Right ventricle myocardium inferior (tissue), 1 donor: ENCODE measurements at regions not wholly inside any gene's neighbourhood (a gene's known extent, or its start where the extent isn't known, plus 50 kb on each side); places are given as distances from the start of the nearest gene placed in this dataset.

Source experiments
- ATAC-seq: fragments of 200-7000 bp; cut with Tn5 transposase; one replicate; pipeline ENCODE4 v1.9.1; 2020; ENCODE audit warnings: mild to moderate bottlenecking, moderate library complexity
- DNase-seq: peaks from one replicate; pipeline ENCODE4 v3.0.0; 2021; ENCODE audit errors: missing footprints
- intact Hi-C: fragments of 100-400 bp; cut with DNase I; formaldehyde crosslinking; loops from one replicate; pipeline ENCODE4 v1.11.0; 2022
- donor health status: DM: no; HTN: yes; CAD: no; lungs with severe emphysema.

- ATAC-seq (no peak), DNase-seq (no peak)
- intact Hi-C loops: no loop called here
These were observed 341.1 kb downstream of the ZSWIM6 start for GRCh38 chr5:61673007-61673735.

GRCh38 chr5:61674378-61674777 lies 342.3 kb downstream of the ZSWIM6 start:
- DNase-seq (no peak), ATAC-seq (no peak)
- intact Hi-C loops: no loop called here

- no peak for DNase-seq
- intact Hi-C loops: no loop called here
- no peak for ATAC-seq
These were observed 343.1 kb downstream of the ZSWIM6 start for GRCh38 chr5:61675015-61675692.

- DNase-seq (no peak), ATAC-seq (no peak)
- intact Hi-C loops: no loop called here
These were observed 345.2 kb downstream of the ZSWIM6 start for GRCh38 chr5:61677220-61677619.

GRCh38 chr5:61678966-61679365 lies 346.9 kb downstream of the ZSWIM6 start:
- DNase-seq: no peak
- ATAC-seq: no peak
- intact Hi-C loops: no loop called here

- ATAC-seq: no peak
- no peak for DNase-seq
- intact Hi-C loops: no loop called here
These were observed 347.5 kb downstream of the ZSWIM6 start for GRCh38 chr5:61679562-61679961.

GRCh38 chr5:61680247-61680646 lies 348.2 kb downstream of the ZSWIM6 start:
- intact Hi-C loops: no loop called here
- no peak for ATAC-seq
- no peak for DNase-seq

- DNase-seq: no peak
- ATAC-seq: no peak
- intact Hi-C loops: no loop called here
These were observed 351.1 kb downstream of the ZSWIM6 start for GRCh38 chr5:61683148-61683547.

- DNase-seq: no peak
- no peak for ATAC-seq
- intact Hi-C loops: no loop called here
These were observed 351.9 kb downstream of the ZSWIM6 start for GRCh38 chr5:61683926-61684325.

- DNase-seq: no peak
- ATAC-seq: no peak
- intact Hi-C loops: no loop called here
These were observed 354.6 kb downstream of the ZSWIM6 start for GRCh38 chr5:61686491-61687257.

GRCh38 chr5:61687371-61687770 lies 355.3 kb downstream of the ZSWIM6 start:
- DNase-seq (no peak), ATAC-seq (no peak)
- intact Hi-C loops: no loop called here

- intact Hi-C loops: no loop called here
- DNase-seq: no peak
- no peak for ATAC-seq
These were observed 357.2 kb downstream of the ZSWIM6 start for GRCh38 chr5:61689153-61689846.

- intact Hi-C loops: no loop called here
- DNase-seq (no peak), ATAC-seq (no peak)
These were observed 365.9 kb downstream of the ZSWIM6 start for GRCh38 chr5:61697809-61698558.

- DNase-seq: no peak
These were observed 370.0 kb downstream of the ZSWIM6 start for GRCh38 chr5:61701877-61702602.

GRCh38 chr5:61702784-61703183 lies 370.7 kb downstream of the ZSWIM6 start:
- intact Hi-C loops: no loop called here
- DNase-seq: no peak
- ATAC-seq: no peak

More at GRCh38 chr5:61701877-61702602, 370.0 kb downstream of the ZSWIM6 start:
- intact Hi-C loops: no loop called here
- no peak for ATAC-seq

GRCh38 chr5:61704289-61704688 lies 372.2 kb downstream of the ZSWIM6 start:
- DNase-seq: no peak
- ATAC-seq: no peak
- intact Hi-C loops: no loop called here

- intact Hi-C loops: no loop called here
- no peak for ATAC-seq
- DNase-seq: no peak
These were observed 374.7 kb downstream of the ZSWIM6 start for GRCh38 chr5:61706751-61707150.

GRCh38 chr5:61719124-61719523 lies 387.1 kb downstream of the ZSWIM6 start:
- intact Hi-C loops: no loop called here
- ATAC-seq (no peak), DNase-seq (no peak)
